ENCODE measurements at regions not wholly inside any gene's neighbourhood (a gene's known extent, or its start where the extent isn't known, plus 50 kb on each side); places are given as distances from the start of the nearest gene placed in this dataset.
A peak's percentile ranks its signal among the peaks of the same experiment; 100 is the strongest.

GRCh38 chr12:63090716-63091115, 60.3 kb downstream of the AVPR1A start:
- no peak for DNase-seq

GRCh38 chr12:63086149-63086915, 64.7 kb downstream of the AVPR1A start:
- DNase-seq, result no peak

- DNase-seq, result no peak
Observed at GRCh38 chr12:63085120-63085519, 65.9 kb downstream of the AVPR1A start.

- no peak for DNase-seq
Observed at GRCh38 chr12:63084501-63084900, 66.5 kb downstream of the AVPR1A start.

GRCh38 chr12:63083046-63083445, 68.0 kb downstream of the AVPR1A start:
- no peak for DNase-seq

GRCh38 chr12:63079791-63080502, 71.1 kb downstream of the AVPR1A start:
- DNase-seq, result no peak

GRCh38 chr12:63078906-63079305, 72.1 kb downstream of the AVPR1A start:
- no peak for DNase-seq

GRCh38 chr12:63075376-63076060, 75.5 kb downstream of the AVPR1A start:
- DNase-seq, result no peak

- DNase-seq, result no peak
Observed at GRCh38 chr12:63070709-63071108, 80.3 kb downstream of the AVPR1A start.

GRCh38 chr12:63069860-63070617, 81.0 kb downstream of the AVPR1A start:
- DNase-seq, result no peak

- peak; percentile 12 for DNase-seq
Observed at GRCh38 chr12:63068857-63069442, 82.1 kb downstream of the AVPR1A start.

GRCh38 chr12:63066782-63067181, 84.2 kb downstream of the AVPR1A start:
- DNase-seq, result no peak

- no peak for DNase-seq
Observed at GRCh38 chr12:63066136-63066535, 84.9 kb downstream of the AVPR1A start.

- no peak for DNase-seq
Observed at GRCh38 chr12:63064080-63064479, 86.9 kb downstream of the AVPR1A start.

- no peak for DNase-seq
Observed at GRCh38 chr12:63056649-63057048, 94.4 kb downstream of the AVPR1A start.

- no peak for DNase-seq
Observed at GRCh38 chr12:63052696-63053095, 98.3 kb downstream of the AVPR1A start.

- no peak for DNase-seq
Observed at GRCh38 chr12:63047146-63047545, 103.9 kb downstream of the AVPR1A start.

GRCh38 chr12:63045020-63045860, 105.8 kb downstream of the AVPR1A start:
- no peak for DNase-seq

- DNase-seq, result no peak
Observed at GRCh38 chr12:63042646-63043045, 107.7 kb upstream of the PPM1H start.

GRCh38 chr12:63041601-63042000, 106.7 kb upstream of the PPM1H start:
- DNase-seq, result no peak

GRCh38 chr12:63040526-63041220, 105.7 kb upstream of the PPM1H start:
- DNase-seq, result no peak
